GM19372 (cell line): ENCODE measurements at regions not wholly inside any gene's neighbourhood (a gene's known extent, or its start where the extent isn't known, plus 50 kb on each side); places are given as distances from the start of the nearest gene placed in this dataset.

Experiments
- ATAC-seq: cut with Tn5 transposase; IDR thresholded peaks from one replicate; pipeline ENCODE4 v1.9.1; 2021; ENCODE audit warnings: mild to moderate bottlenecking, low read depth, moderate library complexity; ENCODE audit not compliant: unreplicated experiment

DNA sequence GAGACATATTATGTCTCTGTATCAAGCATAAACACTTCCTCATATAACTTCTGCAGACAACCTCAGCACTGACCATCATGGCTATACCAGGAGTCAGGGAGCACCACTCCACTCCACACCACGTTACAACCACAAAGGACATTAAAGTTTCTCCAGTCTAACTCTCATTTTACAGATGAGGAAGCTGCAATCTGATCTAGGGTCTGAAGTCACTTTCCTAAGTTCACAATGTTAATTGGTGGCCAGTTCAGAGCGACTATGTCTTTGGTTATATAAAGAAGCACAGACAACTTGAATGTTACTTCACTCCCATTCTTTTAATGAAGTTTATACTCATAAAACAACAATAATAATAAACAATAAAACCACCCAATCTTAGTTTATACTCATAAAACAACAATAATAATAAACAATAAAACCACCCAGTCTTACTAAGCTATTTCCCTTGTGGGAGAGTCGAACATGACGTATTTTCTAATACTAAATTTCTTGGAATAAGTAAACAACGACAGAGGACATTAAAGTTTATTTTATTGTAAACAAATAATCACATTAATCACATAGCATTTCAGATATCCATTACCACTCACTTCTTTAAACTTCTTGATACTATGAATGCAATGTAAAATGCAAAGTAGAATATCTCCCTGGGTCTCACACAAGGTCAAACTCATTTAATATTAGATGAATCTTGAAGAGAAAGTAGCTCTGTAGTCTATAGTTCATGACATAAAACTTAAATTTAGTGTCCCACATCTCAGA is 72.4 kb upstream of the SSTR1 start:
- ATAC-seq: no peak

- ATAC-seq: no peak
Observed at GRCh38 chr14:38137005-38137404, 70.7 kb upstream of the SSTR1 start.

GRCh38 chr14:38138473-38139138 is 69.1 kb upstream of the SSTR1 start:
- ATAC-seq: no peak

GRCh38 chr14:38139926-38140325 is 67.8 kb upstream of the SSTR1 start:
- no peak for ATAC-seq

- no peak for ATAC-seq
Observed at GRCh38 chr14:38143170-38143569, 64.5 kb upstream of the SSTR1 start.

GRCh38 chr14:38143659-38144505 is 63.8 kb upstream of the SSTR1 start:
- ATAC-seq: no peak

- no peak for ATAC-seq
Observed at GRCh38 chr14:38145142-38145541, 62.6 kb upstream of the SSTR1 start.

- ATAC-seq: no peak
Observed at GRCh38 chr14:38150075-38150474, 57.6 kb upstream of the SSTR1 start.
